IPS-20b (cell line): ENCODE measurements at regions not wholly inside any gene's neighbourhood (a gene's known extent, or its start where the extent isn't known, plus 50 kb on each side); places are given as distances from the start of the nearest gene placed in this dataset.

ENCODE experiments used
- H3K27ac ChIP-seq: one replicate; pipeline ENCODE4 v1.5.1; 2013; ENCODE audit warnings: low read length
- H3K27me3 ChIP-seq: 2 replicates; pipeline ENCODE4 v1.6.1; 2013; ENCODE audit warnings: mild to moderate bottlenecking, low read length, inconsistent platforms; ENCODE audit not compliant: insufficient read depth
- H3K36me3 ChIP-seq: 2 replicates; pipeline ENCODE4 v1.6.1; 2013; ENCODE audit warnings: low read depth, mild to moderate bottlenecking, inconsistent platforms, low read length, moderate library complexity; ENCODE audit not compliant: insufficient read depth
- H3K4me1 ChIP-seq: 2 replicates; pipeline ENCODE4 v1.6.1; 2013; ENCODE audit warnings: mild to moderate bottlenecking, control low read depth, inconsistent platforms, low read length, moderate library complexity; ENCODE audit not compliant: insufficient read depth
- H3K4me3 ChIP-seq: 2 replicates; pipeline ENCODE4 v1.5.1; 2013; ENCODE audit warnings: mild to moderate bottlenecking, low read length, inconsistent platforms
- H3K9ac ChIP-seq: 2 replicates; pipeline ENCODE4 v1.6.1; 2013; ENCODE audit warnings: low read depth, mild to moderate bottlenecking, inconsistent platforms, low read length, moderate library complexity
- H3K9me3 ChIP-seq: 2 replicates; pipeline ENCODE4 v1.6.1; 2013; ENCODE audit warnings: mild to moderate bottlenecking, low read depth, low read length, inconsistent platforms; ENCODE audit not compliant: insufficient read depth

DNA sequence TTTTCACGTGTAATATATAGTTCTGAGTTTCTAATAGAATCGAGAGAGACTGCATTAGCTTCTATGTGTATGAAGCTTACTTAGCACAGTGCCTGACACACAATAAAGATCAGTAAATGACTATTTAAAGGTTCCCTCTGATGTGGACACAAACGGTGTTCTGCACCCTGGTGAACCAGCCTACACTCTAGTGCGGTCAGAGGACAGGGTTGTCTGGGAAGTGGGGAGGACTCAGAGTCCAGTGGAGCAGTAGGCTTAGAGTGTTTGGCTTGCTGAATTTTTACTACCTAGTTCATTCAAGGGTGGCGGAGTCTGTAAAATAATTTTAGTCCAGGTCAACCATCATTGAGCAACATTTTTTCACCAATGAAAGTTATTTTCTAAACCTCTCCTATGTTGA is 77.8 kb downstream of the DIPK2A start:
- Histone ChIP-seq H3K27me3 (no peaks in the 10 kb centered on the region), H3K9ac (no peak overlapping the region), H3K36me3 (no peaks in the 10 kb centered on the region), H3K9me3 (no peaks in the 10 kb centered on the region), H3K27ac (no peak overlapping the region), H3K4me1 (no peaks in the 10 kb centered on the region), H3K4me3 (no peak overlapping the region)

GRCh38 chr3:144051211-144051610 is 79.6 kb downstream of the DIPK2A start:
- Histone ChIP-seq H3K27me3 (no peaks in the 10 kb centered on the region), H3K4me3 (no peak overlapping the region), H3K4me1 (no peaks in the 10 kb centered on the region; the same call in 1 of the 2 replicates), H3K27ac (no peak overlapping the region), H3K36me3 (no peaks in the 10 kb centered on the region), H3K9me3 (no peaks in the 10 kb centered on the region), H3K9ac (no peak overlapping the region)

DNA sequence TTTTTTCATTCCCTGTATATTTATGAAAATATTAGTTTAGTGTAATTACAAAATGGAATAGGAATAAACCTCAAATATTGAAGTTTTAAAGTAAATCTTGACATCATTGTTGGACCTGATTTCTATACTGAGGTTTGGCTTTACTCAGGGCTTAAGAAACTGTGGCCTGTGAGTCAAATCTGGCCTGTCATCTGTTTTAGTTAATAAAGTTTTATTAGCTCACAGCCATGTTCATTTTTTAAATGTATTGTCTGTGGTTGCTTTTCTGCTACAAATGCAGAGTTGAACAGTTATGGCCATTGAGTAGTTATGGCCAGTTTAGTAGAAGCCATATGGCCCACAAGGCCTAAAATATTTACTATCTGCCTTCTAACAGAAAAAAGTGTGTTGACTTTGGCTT is 80.7 kb downstream of the DIPK2A start:
- Histone ChIP-seq H3K36me3 (no peaks in the 10 kb centered on the region), H3K27ac (no peak overlapping the region), H3K4me1 (peaks cover 2% of the 10 kb centered on the region), H3K9ac (no peak overlapping the region), H3K27me3 (no peaks in the 10 kb centered on the region), H3K4me3 (no peak overlapping the region), H3K9me3 (no peaks in the 10 kb centered on the region)

- no peaks in the 10 kb centered on the region for H3K36me3 ChIP-seq
- H3K4me1 ChIP-seq: peaks cover 2% of the 10 kb centered on the region
- H3K9ac ChIP-seq: no peak overlapping the region
- no peak overlapping the region for H3K27ac ChIP-seq
- no peaks in the 10 kb centered on the region for H3K27me3 ChIP-seq
- H3K4me3 ChIP-seq: no peak overlapping the region
- no peaks in the 10 kb centered on the region for H3K9me3 ChIP-seq
Observed at GRCh38 chr3:144053121-144053520, 81.5 kb downstream of the DIPK2A start.

DNA sequence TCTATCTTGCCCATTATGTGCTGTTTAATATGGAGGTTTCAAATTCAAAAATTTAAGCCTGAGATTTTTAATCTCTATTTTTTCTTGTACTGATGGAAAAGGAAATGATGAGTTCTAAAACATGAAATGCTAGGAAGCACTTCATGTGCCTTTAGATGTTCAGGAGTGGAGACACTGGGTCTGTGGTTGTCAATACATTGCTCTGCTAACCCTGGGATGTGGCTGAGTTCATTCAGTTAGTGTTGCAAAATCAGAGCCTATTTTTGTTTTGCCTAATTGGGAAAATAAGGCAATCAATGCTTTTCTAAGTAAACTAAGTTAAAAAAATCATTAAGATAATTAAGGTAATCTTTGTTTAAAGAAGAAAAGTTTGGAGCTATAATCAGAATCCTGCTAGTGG is 83.1 kb downstream of the DIPK2A start:
- Histone ChIP-seq H3K27me3 (no peaks in the 10 kb centered on the region), H3K9me3 (no peaks in the 10 kb centered on the region), H3K9ac (no peak overlapping the region), H3K4me3 (no peak overlapping the region), H3K36me3 (no peaks in the 10 kb centered on the region), H3K4me1 (peaks cover 2% of the 10 kb centered on the region), H3K27ac (no peak overlapping the region)

GRCh38 chr3:144055604-144056003 is 84.0 kb downstream of the DIPK2A start:
- peaks cover 2% of the 10 kb centered on the region for H3K4me1 ChIP-seq
- H3K9ac ChIP-seq: no peak overlapping the region
- H3K36me3 ChIP-seq: no peaks in the 10 kb centered on the region
- no peak overlapping the region for H3K4me3 ChIP-seq
- no peaks in the 10 kb centered on the region for H3K9me3 ChIP-seq
- no peaks in the 10 kb centered on the region for H3K27me3 ChIP-seq
- H3K27ac ChIP-seq: no peak overlapping the region

GRCh38 chr3:144058713-144059112 is 87.1 kb downstream of the DIPK2A start:
- no peak overlapping the region for H3K27ac ChIP-seq

GRCh38 chr3:144059481-144059880 is 87.9 kb downstream of the DIPK2A start:
- peaks cover 2% of the 10 kb centered on the region for H3K4me1 ChIP-seq
- no peaks in the 10 kb centered on the region for H3K27me3 ChIP-seq
- H3K4me3 ChIP-seq: no peak overlapping the region
- no peaks in the 10 kb centered on the region for H3K36me3 ChIP-seq
- no peak overlapping the region for H3K27ac ChIP-seq
- no peaks in the 10 kb centered on the region for H3K9me3 ChIP-seq
- no peak overlapping the region for H3K9ac ChIP-seq

More at GRCh38 chr3:144058713-144059112, 87.1 kb downstream of the DIPK2A start:
- Histone ChIP-seq H3K9me3 (no peaks in the 10 kb centered on the region), H3K4me1 (peaks cover 2% of the 10 kb centered on the region), H3K9ac (no peak overlapping the region), H3K36me3 (no peaks in the 10 kb centered on the region), H3K27me3 (no peaks in the 10 kb centered on the region), H3K4me3 (no peak overlapping the region)

DNA sequence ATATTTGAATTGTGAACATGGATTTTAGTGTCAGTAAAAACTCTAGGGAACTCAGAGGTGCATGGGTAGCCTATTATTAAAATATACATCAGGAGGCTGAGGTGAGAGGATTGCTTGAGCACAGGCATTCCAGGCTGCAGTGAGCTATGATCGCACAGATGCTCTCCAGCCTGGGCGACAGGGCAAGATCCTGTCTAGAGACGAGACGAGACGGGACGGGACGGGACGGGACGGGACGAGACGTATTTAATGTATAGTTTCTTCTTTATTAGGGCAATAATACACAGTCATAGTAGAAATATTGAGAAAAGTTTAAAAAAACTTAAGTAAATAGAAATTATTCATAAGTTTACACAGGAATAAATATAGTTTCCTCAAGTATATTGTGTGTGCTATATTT is 89.3 kb downstream of the DIPK2A start:
- Histone ChIP-seq H3K36me3 (no peaks in the 10 kb centered on the region), H3K4me1 (peaks cover 2% of the 10 kb centered on the region; the same call in 1 of the 2 replicates), H3K27ac (no peak overlapping the region), H3K9ac (no peak overlapping the region), H3K4me3 (no peak overlapping the region), H3K9me3 (no peaks in the 10 kb centered on the region), H3K27me3 (no peaks in the 10 kb centered on the region)

DNA sequence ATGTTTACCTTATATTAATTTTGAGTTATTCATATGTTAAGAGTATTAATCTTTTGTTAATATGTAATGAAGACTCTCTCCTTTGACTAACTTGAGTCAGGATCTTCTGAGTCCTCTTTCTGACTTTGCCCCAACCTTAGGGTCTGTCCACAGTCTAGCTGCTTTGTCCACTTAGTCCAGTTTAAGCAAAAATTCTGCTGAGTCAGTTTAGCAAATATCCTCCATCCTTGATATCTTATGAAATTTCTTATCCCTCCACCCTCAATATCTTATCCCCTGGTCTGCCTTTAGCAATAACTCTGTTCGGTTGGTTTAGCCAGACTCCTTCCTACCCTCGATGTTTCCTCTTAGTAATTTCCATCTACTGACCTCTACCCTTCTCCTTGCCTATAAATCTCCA is 91.7 kb downstream of the DIPK2A start:
- no peaks in the 10 kb centered on the region for H3K36me3 ChIP-seq
- no peaks in the 10 kb centered on the region for H3K9me3 ChIP-seq
- H3K27me3 ChIP-seq: no peaks in the 10 kb centered on the region
- no peak overlapping the region for H3K9ac ChIP-seq
- H3K4me1 ChIP-seq: no peaks in the 10 kb centered on the region
- H3K27ac ChIP-seq: no peak overlapping the region
- H3K4me3 ChIP-seq: no peak overlapping the region

- peaks cover 11% of the 10 kb centered on the region for H3K9me3 ChIP-seq
- H3K4me1 ChIP-seq: no peaks in the 10 kb centered on the region
- H3K9ac ChIP-seq: no peak overlapping the region
- H3K27ac ChIP-seq: no peak overlapping the region
- no peaks in the 10 kb centered on the region for H3K36me3 ChIP-seq
- H3K4me3 ChIP-seq: no peak overlapping the region
- H3K27me3 ChIP-seq: no peaks in the 10 kb centered on the region
Observed at GRCh38 chr3:144067059-144067458, 95.4 kb downstream of the DIPK2A start.

DNA sequence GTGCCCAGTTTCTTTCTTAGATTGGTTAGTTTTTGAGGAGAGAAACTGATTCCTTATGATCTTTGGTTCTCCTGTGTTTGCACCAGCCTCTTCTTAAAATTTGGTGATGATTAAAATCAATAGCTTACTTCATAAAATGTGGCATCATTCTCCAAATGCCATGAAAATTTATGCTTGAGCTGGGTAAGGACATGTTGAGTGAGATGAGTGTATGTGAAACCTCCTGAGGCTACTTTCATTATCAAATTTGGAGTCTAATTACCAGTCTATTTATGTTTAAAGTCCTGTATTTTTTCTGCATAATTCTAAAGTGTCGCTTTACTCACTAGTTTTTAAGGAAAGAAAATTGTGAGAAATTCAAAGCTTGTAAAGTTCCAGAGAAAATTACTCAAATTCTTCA is 102.1 kb downstream of the DIPK2A start:
- H3K4me1 ChIP-seq: no peaks in the 10 kb centered on the region
- H3K9me3 ChIP-seq: peaks cover 20% of the 10 kb centered on the region
- H3K4me3 ChIP-seq: no peak overlapping the region
- H3K27me3 ChIP-seq: no peaks in the 10 kb centered on the region
- H3K9ac ChIP-seq: no peak overlapping the region
- H3K36me3 ChIP-seq: no peaks in the 10 kb centered on the region
- no peak overlapping the region for H3K27ac ChIP-seq

DNA sequence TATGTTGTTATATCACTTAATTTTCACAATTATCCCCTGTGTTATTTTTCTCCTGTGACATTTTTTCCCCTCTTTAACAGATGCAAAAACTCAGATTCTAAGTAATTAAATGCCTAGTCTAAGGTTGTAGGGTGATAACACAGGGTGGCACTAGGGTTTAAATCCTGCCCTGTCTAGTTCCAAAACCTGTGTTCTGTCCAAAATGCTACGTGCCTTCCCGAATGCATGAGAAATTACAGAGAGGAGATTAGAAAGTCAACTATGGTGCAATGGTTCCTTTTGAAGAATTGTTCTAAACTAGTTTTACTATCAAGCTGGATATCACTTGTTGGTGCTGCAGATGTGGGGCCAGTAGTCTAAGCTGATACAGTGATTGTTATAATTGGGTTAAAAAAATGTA is 108.0 kb downstream of the DIPK2A start:
- no peak overlapping the region for H3K27ac ChIP-seq
- H3K4me3 ChIP-seq: no peak overlapping the region
- no peak overlapping the region for H3K9ac ChIP-seq
- no peaks in the 10 kb centered on the region for H3K27me3 ChIP-seq
- H3K4me1 ChIP-seq: no peaks in the 10 kb centered on the region
- no peaks in the 10 kb centered on the region for H3K36me3 ChIP-seq
- no peaks in the 10 kb centered on the region for H3K9me3 ChIP-seq
